SU-DHL-6 (cell line): ENCODE measurements at regions not wholly inside any gene's neighbourhood (a gene's known extent, or its start where the extent isn't known, plus 50 kb on each side); places are given as distances from the start of the nearest gene placed in this dataset.

Experiments used
- H2AFZ ChIP-seq: fragments of 200-600 bp; sonication (generic); 2 replicates; pipeline ENCODE4 v1.6.1; 2014; ENCODE audit warnings: low read depth, mild to moderate bottlenecking, moderate library complexity, mixed read lengths, antibody characterized with exemption, low read length; ENCODE audit not compliant: severe bottlenecking
- H3F3A ChIP-seq: fragments of 200-600 bp; shearing (Covaris generic); 2 replicates; pipeline ENCODE4 v1.6.0; 2016; ENCODE audit warnings: antibody characterized with exemption, mild to moderate bottlenecking; ENCODE audit not compliant: insufficient read depth
- H3K27ac ChIP-seq: fragments of 200-600 bp; sonication (generic); 2 replicates; pipeline ENCODE4 v1.5.1; 2016; ENCODE audit warnings: low read depth, mild to moderate bottlenecking, low read length, moderate library complexity, mixed read lengths
- H3K27me3 ChIP-seq: fragments of 200-600 bp; sonication (generic), shearing (Covaris generic); 2 replicates; pipeline ENCODE4 v1.6.0; 2014; ENCODE audit warnings: mild to moderate bottlenecking, low read length
- H3K36me3 ChIP-seq: fragments of 200-600 bp; sonication (generic); 2 replicates; pipeline ENCODE4 v1.6.1; 2014; ENCODE audit warnings: mild to moderate bottlenecking, low read length, mixed read lengths
- H3K4me2 ChIP-seq: fragments of 300-600, 200-600 bp; shearing (Covaris generic), sonication (generic); 2 replicates; pipeline ENCODE4 v1.6.0; 2014; ENCODE audit warnings: low read length, low read depth, mild to moderate bottlenecking; ENCODE audit not compliant: poor library complexity, severe bottlenecking
- H3K4me3 ChIP-seq: fragments of 200-600 bp; sonication (generic); 2 replicates; pipeline ENCODE4 v1.5.1; 2014; ENCODE audit warnings: antibody characterized with exemption, low read length, mild to moderate bottlenecking, mixed read lengths; ENCODE audit not compliant: insufficient read depth, poor library complexity, severe bottlenecking
- H3K79me2 ChIP-seq: fragments of 200-600 bp; sonication (generic); 2 replicates; pipeline ENCODE4 v1.6.1; 2014; ENCODE audit warnings: mild to moderate bottlenecking, low read length, moderate library complexity; ENCODE audit not compliant: insufficient read depth
- H3K9ac ChIP-seq: fragments of 200-600 bp; sonication (generic); 2 replicates; pipeline ENCODE4 v1.7.0; 2014; ENCODE audit warnings: mild to moderate bottlenecking, low read length
- H3K9me2 ChIP-seq: fragments of 200-600 bp; sonication (generic); replicated peaks from 2 replicates; pipeline ENCODE4 v1.6.1; 2014; ENCODE audit warnings: low read length; ENCODE audit not compliant: insufficient read depth
- H3K9me3 ChIP-seq: fragments of 200-600 bp; sonication (generic); 2 replicates; pipeline ENCODE4 v1.6.1; 2014; ENCODE audit warnings: low read length, mixed read lengths; ENCODE audit not compliant: insufficient read depth
- H4K20me1 ChIP-seq: fragments of 200-600 bp; sonication (generic); 2 replicates; pipeline ENCODE4 v1.6.1; 2014; ENCODE audit warnings: low read depth, mild to moderate bottlenecking, antibody characterized with exemption, low read length, moderate library complexity, mixed read lengths
- EZH2phosphoT487 ChIP-seq: fragments of 200-600 bp; sonication (generic), shearing (Covaris generic); conservative IDR thresholded peaks from 2 replicates; pipeline ENCODE4 v1.6.1; 2018; ENCODE audit warnings: mild to moderate bottlenecking, antibody characterized with exemption, low read length, moderate library complexity, mixed read lengths
- TF ChIP-seq, protein P1 (sequence below): fragments of 200-600 bp; sonication (generic); IDR thresholded peaks from one replicate; pipeline ENCODE4 v1.5.1; 2017; ENCODE audit warnings: antibody characterized with exemption, mild to moderate bottlenecking, low read length, moderate library complexity; ENCODE audit not compliant: insufficient read depth, poor library complexity, severe bottlenecking

DNA sequence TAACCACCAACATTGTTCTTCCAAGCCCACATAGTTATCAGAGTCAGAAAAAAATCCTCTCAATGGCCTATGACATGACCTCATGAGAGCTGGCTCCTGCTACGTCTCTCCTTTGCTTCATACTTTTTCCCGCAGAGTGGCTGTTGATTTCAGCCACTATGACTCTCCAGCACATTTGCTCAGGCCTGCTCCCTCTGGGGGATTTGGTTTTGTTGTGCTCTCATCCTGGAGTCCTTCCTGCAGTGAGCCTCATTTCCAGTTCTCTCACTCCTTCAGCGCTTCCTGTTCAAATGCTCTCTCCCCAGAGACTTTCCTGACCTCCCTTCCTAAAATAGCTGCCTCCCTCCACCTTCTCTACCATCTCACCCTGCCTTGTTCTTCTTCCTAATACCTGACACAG is 72.0 kb upstream of the USP29 start:
- H3K4me3 ChIP-seq, result no peak overlapping the region
- no peaks in the 10 kb centered on the region for H3K9me3 ChIP-seq
- H2AFZ ChIP-seq, result no peak overlapping the region
- H3K27me3 ChIP-seq, result no peaks in the 10 kb centered on the region
- no peaks in the 10 kb centered on the region for H3F3A ChIP-seq
- no peaks in the 10 kb centered on the region for H3K9me2 ChIP-seq
- TF ChIP-seq EZH2phosphoT487, result no peak
- TF ChIP-seq, protein P1, sequence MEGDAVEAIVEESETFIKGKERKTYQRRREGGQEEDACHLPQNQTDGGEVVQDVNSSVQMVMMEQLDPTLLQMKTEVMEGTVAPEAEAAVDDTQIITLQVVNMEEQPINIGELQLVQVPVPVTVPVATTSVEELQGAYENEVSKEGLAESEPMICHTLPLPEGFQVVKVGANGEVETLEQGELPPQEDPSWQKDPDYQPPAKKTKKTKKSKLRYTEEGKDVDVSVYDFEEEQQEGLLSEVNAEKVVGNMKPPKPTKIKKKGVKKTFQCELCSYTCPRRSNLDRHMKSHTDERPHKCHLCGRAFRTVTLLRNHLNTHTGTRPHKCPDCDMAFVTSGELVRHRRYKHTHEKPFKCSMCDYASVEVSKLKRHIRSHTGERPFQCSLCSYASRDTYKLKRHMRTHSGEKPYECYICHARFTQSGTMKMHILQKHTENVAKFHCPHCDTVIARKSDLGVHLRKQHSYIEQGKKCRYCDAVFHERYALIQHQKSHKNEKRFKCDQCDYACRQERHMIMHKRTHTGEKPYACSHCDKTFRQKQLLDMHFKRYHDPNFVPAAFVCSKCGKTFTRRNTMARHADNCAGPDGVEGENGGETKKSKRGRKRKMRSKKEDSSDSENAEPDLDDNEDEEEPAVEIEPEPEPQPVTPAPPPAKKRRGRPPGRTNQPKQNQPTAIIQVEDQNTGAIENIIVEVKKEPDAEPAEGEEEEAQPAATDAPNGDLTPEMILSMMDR, result no peak
- H4K20me1 ChIP-seq, result no peaks in the 10 kb centered on the region
- H3K9ac ChIP-seq, result no peak overlapping the region
- no peak overlapping the region for H3K27ac ChIP-seq
- H3K4me2 ChIP-seq, result no peak overlapping the region
- no peaks in the 10 kb centered on the region for H3K36me3 ChIP-seq
- H3K79me2 ChIP-seq, result no peaks in the 10 kb centered on the region

DNA sequence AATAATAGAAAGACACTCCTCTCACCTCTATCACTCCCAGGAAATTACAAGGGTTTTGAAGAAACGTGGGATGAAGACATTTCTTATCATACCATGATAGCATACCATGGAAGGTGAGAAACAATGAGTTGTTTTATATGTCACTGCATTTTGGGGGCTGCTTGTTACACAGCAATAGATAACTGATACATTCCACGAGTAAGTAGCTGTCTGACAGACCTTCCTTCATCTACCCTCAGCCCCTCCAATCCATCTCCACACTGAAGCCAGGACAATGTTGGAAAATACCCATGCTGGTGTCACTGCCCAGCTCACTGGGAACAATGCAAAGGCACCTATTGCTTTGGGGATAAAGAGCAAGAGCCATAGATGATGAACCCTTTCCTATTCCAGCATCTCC is 68.9 kb upstream of the USP29 start:
- Histone ChIP-seq H3F3A (no peaks in the 10 kb centered on the region), H2AFZ (no peak overlapping the region), H4K20me1 (no peaks in the 10 kb centered on the region), H3K27me3 (no peaks in the 10 kb centered on the region), H3K4me2 (no peak overlapping the region), H3K27ac (no peak overlapping the region), H3K36me3 (no peaks in the 10 kb centered on the region), H3K4me3 (no peak overlapping the region), H3K79me2 (no peaks in the 10 kb centered on the region), H3K9me2 (no peaks in the 10 kb centered on the region), H3K9ac (no peak overlapping the region), H3K9me3 (no peaks in the 10 kb centered on the region)
- TF ChIP-seq EZH2phosphoT487, result no peak
- TF ChIP-seq, protein P1, result no peak

DNA sequence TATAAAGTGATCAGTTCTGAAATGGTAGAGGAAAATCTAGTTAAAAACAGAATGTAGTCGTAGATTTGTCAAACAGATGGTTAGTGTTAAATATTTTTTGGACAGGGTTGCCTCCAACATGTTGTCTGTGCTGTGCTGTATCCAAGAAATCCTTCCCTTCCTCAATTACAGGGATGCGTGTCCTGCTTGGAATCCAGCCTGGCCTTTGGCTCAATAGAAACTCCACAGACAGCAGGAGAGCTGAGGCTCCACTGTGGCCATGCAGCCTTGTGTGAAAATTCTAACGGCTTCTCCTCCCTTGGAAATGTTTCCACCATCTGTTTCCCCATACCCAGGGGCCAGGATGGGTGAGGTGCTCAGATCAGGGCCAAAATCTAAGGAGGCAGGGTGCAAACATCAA is 67.7 kb upstream of the USP29 start:
- TF ChIP-seq EZH2phosphoT487, result no peak
- TF ChIP-seq, protein P1, result no peak
- Histone ChIP-seq H3K79me2 (no peaks in the 10 kb centered on the region), H3K9me2 (no peaks in the 10 kb centered on the region), H3K4me2 (no peak overlapping the region), H4K20me1 (no peaks in the 10 kb centered on the region), H3K27me3 (no peaks in the 10 kb centered on the region), H3K36me3 (no peaks in the 10 kb centered on the region), H3K9ac (no peak overlapping the region), H3K27ac (no peak overlapping the region), H3K4me3 (no peak overlapping the region), H2AFZ (no peak overlapping the region), H3F3A (no peaks in the 10 kb centered on the region), H3K9me3 (no peaks in the 10 kb centered on the region)

DNA sequence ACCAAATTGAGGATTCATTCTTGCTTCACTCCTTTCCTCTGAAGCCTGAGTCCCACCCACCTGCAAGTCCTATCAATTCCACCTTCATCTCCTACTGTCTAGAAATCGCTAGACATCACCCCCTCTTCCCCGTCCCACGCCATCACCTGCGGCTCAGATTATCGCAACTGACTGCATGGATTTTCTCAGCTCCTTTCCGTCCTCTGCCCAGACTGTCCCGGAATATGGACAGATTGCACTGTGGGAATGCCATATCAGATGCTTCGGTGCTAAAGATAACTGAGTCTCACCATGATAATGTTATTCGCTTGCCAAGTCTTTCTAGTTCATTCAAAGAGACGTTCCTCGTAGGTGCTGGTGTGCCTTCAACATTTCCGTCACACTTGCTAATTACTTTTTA is 66.4 kb upstream of the USP29 start:
- Histone ChIP-seq H3K27me3 (no peaks in the 10 kb centered on the region), H3K4me2 (no peak overlapping the region), H3K9ac (no peak overlapping the region), H3K79me2 (no peaks in the 10 kb centered on the region), H3K9me2 (no peaks in the 10 kb centered on the region), H3F3A (no peaks in the 10 kb centered on the region), H3K4me3 (no peak overlapping the region), H4K20me1 (no peaks in the 10 kb centered on the region), H3K36me3 (no peaks in the 10 kb centered on the region), H2AFZ (no peak overlapping the region), H3K9me3 (no peaks in the 10 kb centered on the region), H3K27ac (no peak overlapping the region)
- TF ChIP-seq, protein P1, result no peak
- TF ChIP-seq EZH2phosphoT487, result no peak
